ENCODE measurements at regions not wholly inside any gene's neighbourhood (a gene's known extent, or its start where the extent isn't known, plus 50 kb on each side); places are given as distances from the start of the nearest gene placed in this dataset.

DNA sequence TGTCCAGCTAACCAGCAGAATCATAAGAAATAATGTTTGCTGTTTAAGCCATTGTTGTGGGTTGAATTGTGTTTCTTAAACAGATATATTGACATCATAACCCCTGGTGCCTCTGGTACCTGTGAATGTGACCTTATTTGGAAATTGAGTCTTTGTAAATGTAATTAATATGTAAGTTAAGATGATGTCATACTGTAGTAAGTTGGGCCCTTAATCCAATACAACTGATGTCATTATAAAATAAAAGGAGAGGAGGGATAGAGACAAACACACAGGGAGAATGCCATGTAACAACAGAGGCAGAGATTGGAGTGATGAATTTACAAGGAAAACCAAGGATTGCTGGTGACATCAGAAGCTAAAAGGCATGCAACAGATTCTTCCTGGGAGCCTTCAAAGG, 141.4 kb downstream of the ZIC3 start:
- ChIA-PET POLR2A (no interaction called here), CTCF (no interaction called here)
- Histone ChIP-seq H3K4me3 (ENCODE audit: low read depth, low read length) (no peak overlapping the region), H3K9me3 (ENCODE audit: control insufficient read depth, insufficient read depth, low read depth, low read length) (no peaks in the 10 kb centered on the region), H3K27ac (ENCODE audit: extremely low read depth, low read depth, low read length) (no peak overlapping the region), H3K4me1 (ENCODE audit: control insufficient read depth, insufficient read depth, low read length) (no peaks in the 10 kb centered on the region), H3K36me3 (ENCODE audit: control insufficient read depth in 2 of 2, insufficient read depth in 1 of 2, low read length in 2 of 2) (no peaks in the 10 kb centered on the region)
- TF ChIP-seq ZEB2 (tag by site-specific recombination; IDR thresholded peaks at IDR 0.05) (no peak), ATF2 (tag by site-specific recombination; IDR thresholded peaks at IDR 0.05; ENCODE audit: low read depth) (peak; percentile 83), ZSCAN23 (tag by site-specific recombination; IDR thresholded peaks at IDR 0.05) (no peak), ZNF10 (tag by site-specific recombination; IDR thresholded peaks at IDR 0.05) (no peak), MEIS1 (CRISPR knock-in tag; IDR thresholded peaks at IDR 0.05; ENCODE audit: borderline replicate concordance) (no peak)

- Histone ChIP-seq H3K36me3 (ENCODE audit: control insufficient read depth in 2 of 2, insufficient read depth in 1 of 2, low read length in 2 of 2) (no peaks in the 10 kb centered on the region), H3K27ac (ENCODE audit: extremely low read depth, low read depth, low read length) (no peak overlapping the region), H3K4me3 (ENCODE audit: low read depth, low read length) (no peak overlapping the region), H3K4me1 (ENCODE audit: control insufficient read depth, insufficient read depth, low read length) (no peaks in the 10 kb centered on the region), H3K9me3 (ENCODE audit: control insufficient read depth, insufficient read depth, low read depth, low read length) (no peaks in the 10 kb centered on the region)
- ChIA-PET CTCF (no interaction called here), POLR2A (no interaction called here)
- TF ChIP-seq ZNF112 (tag by site-specific recombination; IDR thresholded peaks at IDR 0.05) (no peak), MZF1 (tag by site-specific recombination; IDR thresholded peaks at IDR 0.05; ENCODE audit: borderline replicate concordance) (no peak), ZNF174 (tag by site-specific recombination; IDR thresholded peaks at IDR 0.05) (no peak), TRIM28 (IDR thresholded peaks at IDR 0.05; ENCODE audit: borderline replicate concordance, low read length) (no peak), BCL11B (tag by site-specific recombination; IDR thresholded peaks at IDR 0.05; ENCODE audit: low read depth) (no peak), ZNF776 (tag by site-specific recombination; IDR thresholded peaks at IDR 0.05; ENCODE audit: borderline replicate concordance) (no peak), ZNF510 (tag by site-specific recombination; IDR thresholded peaks at IDR 0.05; ENCODE audit: insufficient replicate concordance) (no peak), ZBTB7A (tag by site-specific recombination; IDR thresholded peaks at IDR 0.05; ENCODE audit: low read depth) (no peak), HIC1 (tag by site-specific recombination; IDR thresholded peaks at IDR 0.05) (no peak), ZNF670 (tag by site-specific recombination; IDR thresholded peaks at IDR 0.05; ENCODE audit: low read depth) (no peak), ZNF747 (tag by site-specific recombination; IDR thresholded peaks at IDR 0.05) (no peak), ZNF48 (tag by site-specific recombination; IDR thresholded peaks at IDR 0.05) (no peak), ZSCAN18 (tag by site-specific recombination; IDR thresholded peaks at IDR 0.05) (no peak)
- TF ChIP-seq, protein P1, sequence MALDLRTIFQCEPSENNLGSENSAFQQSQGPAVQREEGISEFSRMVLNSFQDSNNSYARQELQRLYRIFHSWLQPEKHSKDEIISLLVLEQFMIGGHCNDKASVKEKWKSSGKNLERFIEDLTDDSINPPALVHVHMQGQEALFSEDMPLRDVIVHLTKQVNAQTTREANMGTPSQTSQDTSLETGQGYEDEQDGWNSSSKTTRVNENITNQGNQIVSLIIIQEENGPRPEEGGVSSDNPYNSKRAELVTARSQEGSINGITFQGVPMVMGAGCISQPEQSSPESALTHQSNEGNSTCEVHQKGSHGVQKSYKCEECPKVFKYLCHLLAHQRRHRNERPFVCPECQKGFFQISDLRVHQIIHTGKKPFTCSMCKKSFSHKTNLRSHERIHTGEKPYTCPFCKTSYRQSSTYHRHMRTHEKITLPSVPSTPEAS (tag by site-specific recombination; IDR thresholded peaks at IDR 0.05) = no peak
- TF ChIP-seq, protein P2, sequence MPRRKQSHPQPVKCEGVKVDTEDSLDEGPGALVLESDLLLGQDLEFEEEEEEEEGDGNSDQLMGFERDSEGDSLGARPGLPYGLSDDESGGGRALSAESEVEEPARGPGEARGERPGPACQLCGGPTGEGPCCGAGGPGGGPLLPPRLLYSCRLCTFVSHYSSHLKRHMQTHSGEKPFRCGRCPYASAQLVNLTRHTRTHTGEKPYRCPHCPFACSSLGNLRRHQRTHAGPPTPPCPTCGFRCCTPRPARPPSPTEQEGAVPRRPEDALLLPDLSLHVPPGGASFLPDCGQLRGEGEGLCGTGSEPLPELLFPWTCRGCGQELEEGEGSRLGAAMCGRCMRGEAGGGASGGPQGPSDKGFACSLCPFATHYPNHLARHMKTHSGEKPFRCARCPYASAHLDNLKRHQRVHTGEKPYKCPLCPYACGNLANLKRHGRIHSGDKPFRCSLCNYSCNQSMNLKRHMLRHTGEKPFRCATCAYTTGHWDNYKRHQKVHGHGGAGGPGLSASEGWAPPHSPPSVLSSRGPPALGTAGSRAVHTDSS (tag by site-specific recombination; IDR thresholded peaks at IDR 0.05) = no peak
Observed at GRCh38 chrX:137742846-137743245, 176.9 kb downstream of the ZIC3 start.
